ENCODE measurements at regions not wholly inside any gene's neighbourhood (a gene's known extent, or its start where the extent isn't known, plus 50 kb on each side); places are given as distances from the start of the nearest gene placed in this dataset.

DNA sequence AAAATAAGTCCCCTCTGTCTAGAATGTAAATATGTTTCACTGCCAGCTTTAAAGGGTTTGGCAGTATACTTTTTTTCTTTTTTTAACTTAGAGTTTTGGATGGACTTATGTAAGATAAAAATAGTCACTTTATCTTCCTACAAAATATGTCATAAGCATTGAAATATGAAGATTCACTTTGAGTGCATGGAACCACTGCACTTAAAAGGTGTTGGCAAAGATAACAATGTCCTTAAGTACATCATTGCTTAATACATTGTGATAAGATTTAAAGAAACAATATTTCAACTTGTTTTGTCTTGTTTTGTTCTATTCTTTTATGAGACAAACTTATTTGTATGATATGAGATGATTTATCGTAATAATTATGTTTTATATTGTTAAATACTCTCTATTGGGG, 66.3 kb upstream of the NAALADL2 start:
- no peaks in the 10 kb centered on the region for H3K23me2 ChIP-seq (ENCODE audit: low read depth, low read length)
- H4K91ac ChIP-seq (replicated peaks; ENCODE audit: insufficient read length, low read length), result no peak overlapping the region
- no peak for FAIRE-seq
- H3K4me2 ChIP-seq (ENCODE audit: insufficient read depth in 1 of 2, low read depth in 2 of 2, low read length in 2 of 2), result no peak overlapping the region
- no peak for TF ChIP-seq CBX8 (IDR thresholded peaks at IDR 0.05; ENCODE audit: borderline replicate concordance, low read depth, low read length)
- no peak for TF ChIP-seq RBBP5 (IDR thresholded peaks at IDR 0.05; ENCODE audit: borderline replicate concordance, low read depth, low read length)
- TF ChIP-seq EP300 (IDR thresholded peaks at IDR 0.05; ENCODE audit: borderline replicate concordance in 1 of 2, low read depth in 2 of 2, low read length in 2 of 2), result no peak
- TF ChIP-seq POLR2A (IDR thresholded peaks at IDR 0.05; ENCODE audit: control extremely low read depth in 1 of 2, low read depth in 2 of 2, low read length in 2 of 2), result no peak
- no peak for TF ChIP-seq ZNF274 (IDR thresholded peaks at IDR 0.05; ENCODE audit: borderline replicate concordance, extremely low read depth, low read length)
- no peak for TF ChIP-seq POU5F1 (IDR thresholded peaks at IDR 0.05; ENCODE audit: low read depth, low read length)
- H2AFZ ChIP-seq (ENCODE audit: low read length), result no peak overlapping the region
- no peak overlapping the region for H2BK5ac ChIP-seq (ENCODE audit: low read depth, low read length)
- 86% methylated on average over 1 of the region's 1 CpG; no CpG with 5 or more reads in 1 of the 2 experiments for WGBS, 2 experiments (ENCODE audit: extremely low coverage in 1 of 2, insufficient coverage in 1 of 2, insufficient read length in 1 of 2, insufficient replicate concordance in 2 of 2, low coverage in 1 of 2, low lambda C conversion rate in 2 of 2, missing lambda C conversion rate in 1 of 2)
- no peaks in the 10 kb centered on the region for H3K79me1 ChIP-seq (ENCODE audit: low read depth, low read length)
- H2BK20ac ChIP-seq (ENCODE audit: low read length), result no peak overlapping the region
- H3K23ac ChIP-seq (ENCODE audit: insufficient read length), result no peak overlapping the region
- ChIA-PET CTCF (ENCODE audit: partially characterized antibody) (interaction anchor here (0.6 kb wide), 1 partner anchor 828 kb away, joined by 3 read pairs; no protein-coding TSS in a partner anchor), POLR2A (ENCODE audit: partially characterized antibody) (no interaction called here)
- no peaks in the 10 kb centered on the region for H3K4me1 ChIP-seq (replicated peaks in 1 of 4; ENCODE audit: control insufficient read depth in 3 of 4, insufficient read depth in 4 of 4, low read length in 3 of 4)
- H3K36me3 ChIP-seq (ENCODE audit: control insufficient read depth in 2 of 4, insufficient read depth in 4 of 4, low read length in 3 of 4), result no peaks in the 10 kb centered on the region
- no peak overlapping the region for H4K5ac ChIP-seq (ENCODE audit: insufficient read length, low read depth, low read length)
- no peak overlapping the region for H3K4ac ChIP-seq (replicated peaks; ENCODE audit: insufficient read length, low read depth, low read length)
- H3K14ac ChIP-seq (ENCODE audit: insufficient read length), result no peak overlapping the region
- H3K56ac ChIP-seq (replicated peaks; ENCODE audit: insufficient read length, low read depth, low read length), result no peak overlapping the region
- no peaks in the 10 kb centered on the region for H3K9me3 ChIP-seq (ENCODE audit: insufficient read depth in 2 of 2, low read depth in 1 of 2, low read length in 1 of 2)
- H2AK5ac ChIP-seq (ENCODE audit: low read depth, low read length), result no peak overlapping the region
- H4K8ac ChIP-seq (ENCODE audit: extremely low read depth, insufficient read depth, low read length), result no peak overlapping the region
- no peaks in the 10 kb centered on the region for H3K27me3 ChIP-seq (replicated peaks in 1 of 4; ENCODE audit: control insufficient read depth in 3 of 4, extremely low read depth in 1 of 4, insufficient read depth in 3 of 4, low read length in 3 of 4)
- no peak overlapping the region for H3K27ac ChIP-seq (ENCODE audit: low read depth, low read length)
- H3K4me3 ChIP-seq (ENCODE audit: extremely low read depth in 1 of 4, insufficient read depth in 2 of 4, low read depth in 3 of 4, low read length in 4 of 4), result no peak overlapping the region
- no peak overlapping the region for H2BK15ac ChIP-seq (ENCODE audit: low read length)
- H2BK12ac ChIP-seq (ENCODE audit: low read depth, low read length), result no peak overlapping the region
- no peak overlapping the region for H3K9ac ChIP-seq (replicated peaks in 1 of 4; ENCODE audit: extremely low read depth in 1 of 4, low read depth in 3 of 4, low read length in 3 of 4)
- H3K79me2 ChIP-seq (ENCODE audit: control insufficient read depth in 1 of 2, insufficient read depth in 2 of 2, low read length in 2 of 2), result no peaks in the 10 kb centered on the region
- H4K20me1 ChIP-seq (replicated peaks in 1 of 2; ENCODE audit: control insufficient read depth in 1 of 2, insufficient read depth in 2 of 2, low read length in 2 of 2), result no peaks in the 10 kb centered on the region
- H2BK120ac ChIP-seq (replicated peaks; ENCODE audit: low read depth, low read length), result no peak overlapping the region
- DNase-seq (ENCODE audit: low read depth in 1 of 2, low spot score in 2 of 2), result no peak
- no peak overlapping the region for H3K18ac ChIP-seq (ENCODE audit: extremely low read depth, low read length)
